ENCODE measurements at regions not wholly inside any gene's neighbourhood (a gene's known extent, or its start where the extent isn't known, plus 50 kb on each side); places are given as distances from the start of the nearest gene placed in this dataset.

GRCh38 chr3:166291186-166291955 is 454.1 kb upstream of the BCHE start:
- in situ Hi-C loops (cut with MboI): no loop called here
- ATAC-seq: peak; percentile 59

More at GRCh38 chr3:166291186-166291955, 454.1 kb upstream of the BCHE start:
- no peaks in the 10 kb centered on the region for H3K4me1 ChIP-seq (replicated peaks in 1 of 2; ENCODE audit: control insufficient read depth in 2 of 2, insufficient read depth in 2 of 2, low read length in 2 of 2)
- H2AFZ ChIP-seq (ENCODE audit: low read depth, low read length): no peak overlapping the region
- POLR2A ChIA-PET: interaction anchor here (0.6 kb wide), 1 partner anchor 48 kb away, joined by 3 read pairs; no protein-coding TSS in a partner anchor
- 9% methylated on average over 5 of the region's 5 CpGs for WGBS (ENCODE audit: insufficient coverage, low coverage, missing lambda C conversion rate)
- H3K36me3 ChIP-seq (ENCODE audit: control insufficient read depth, insufficient read depth, low read length): no peaks in the 10 kb centered on the region
- H3K27me3 ChIP-seq (ENCODE audit: control insufficient read depth in 2 of 2, insufficient read depth in 2 of 2, low read length in 2 of 2): no peaks in the 10 kb centered on the region
- intact Hi-C loops (cut with micrococcal nuclease): no loop called here
- H3K9me3 ChIP-seq (replicated peaks; ENCODE audit: control insufficient read depth, insufficient read depth, low read depth, low read length): no peaks in the 10 kb centered on the region
- TF ChIP-seq MAZ (CRISPR knock-in tag; conservative IDR thresholded peaks at IDR 0.05 in 1 of 2, IDR thresholded peaks at IDR 0.05 in 1 of 2) (no peak), LEF1 (IDR thresholded peaks at IDR 0.05) (no peak), MAFG (tag; conservative IDR thresholded peaks at IDR 0.05) (no peak), PATZ1 (CRISPR knock-in tag; IDR thresholded peaks at IDR 0.05; ENCODE audit: borderline replicate concordance) (no peak), CTBP1 (IDR thresholded peaks at IDR 0.05; ENCODE audit: borderline replicate concordance) (peak; percentile 25; the same call in 1 of the 2 replicates), RAD21 (CRISPR knock-in tag; conservative IDR thresholded peaks at IDR 0.05 in 1 of 2, IDR thresholded peaks at IDR 0.05 in 1 of 2) (peak in 1 of 2 experiments; percentile 10; a peak in 1 of 4 replicates)
- TF ChIP-seq, protein P1, sequence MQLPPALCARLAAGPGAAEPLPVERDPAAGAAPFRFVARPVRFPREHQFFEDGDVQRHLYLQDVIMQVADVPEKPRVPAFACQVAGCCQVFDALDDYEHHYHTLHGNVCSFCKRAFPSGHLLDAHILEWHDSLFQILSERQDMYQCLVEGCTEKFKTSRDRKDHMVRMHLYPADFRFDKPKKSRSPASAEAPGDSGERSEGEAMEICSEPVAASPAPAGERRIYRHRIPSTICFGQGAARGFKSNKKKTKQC (CRISPR knock-in tag; IDR thresholded peaks at IDR 0.05): no peak
- H3K79me2 ChIP-seq (ENCODE audit: control insufficient read depth, insufficient read depth, low read length): no peaks in the 10 kb centered on the region
- H3K4me2 ChIP-seq (ENCODE audit: insufficient read depth, low read length): no peak overlapping the region
- FAIRE-seq: no peak
- BruUV-seq (replicated peaks): no TSS peak
- no peaks in the 10 kb centered on the region for H3K9me1 ChIP-seq (ENCODE audit: control insufficient read depth, insufficient read depth, low read length)
- no peak overlapping the region for H3K4me3 ChIP-seq
- no peak overlapping the region for H3K9ac ChIP-seq (ENCODE audit: insufficient read depth in 1 of 2, low read depth in 2 of 2, low read length in 2 of 2)
- DNase-seq (ENCODE audit: extremely low read depth in 1 of 4, low spot score in 3 of 4): peak in 1 of 4 experiments; percentile 14
- CTCF ChIA-PET (ENCODE audit: low intra/inter-chr PET ratio): no interaction called here
- H3K27ac ChIP-seq (ENCODE audit: extremely low read depth, low read depth, low read length): no peak overlapping the region
- H4K20me1 ChIP-seq (replicated peaks; ENCODE audit: control insufficient read depth, insufficient read depth, low read length): no peaks in the 10 kb centered on the region

Data from K562 (cell line).